Choroid plexus epithelial cell (primary cell): ENCODE measurements at regions not wholly inside any gene's neighbourhood (a gene's known extent, or its start where the extent isn't known, plus 50 kb on each side); places are given as distances from the start of the nearest gene placed in this dataset.

Experiments used
- DNase-seq: peaks from one replicate; pipeline ENCODE4 v3.0.0-alpha.2; 2010; ENCODE audit warnings: low read depth
- H3K4me3 ChIP-seq: 2 replicates; pipeline ENCODE4 v1.5.1; 2011; ENCODE audit warnings: low read depth, mild to moderate bottlenecking, control low read depth, low read length, moderate library complexity
- CTCF ChIP-seq: conservative IDR thresholded peaks from 2 replicates; pipeline ENCODE4 v1.5.1; 2011; ENCODE audit warnings: low read depth, mild to moderate bottlenecking, control low read depth, inconsistent platforms, low read length, moderate library complexity

GRCh38 chr3:30184091-30184810 lies 422.1 kb upstream of the TGFBR2 start:
- DNase-seq: no peak
- TF ChIP-seq CTCF: no peak
- H3K4me3 ChIP-seq: no peak overlapping the region

GRCh38 chr3:30185872-30186271 lies 420.5 kb upstream of the TGFBR2 start:
- no peak for DNase-seq
- no peak for TF ChIP-seq CTCF
- H3K4me3 ChIP-seq: no peak overlapping the region

GRCh38 chr3:30186741-30187219 lies 419.6 kb upstream of the TGFBR2 start:
- no peak overlapping the region for H3K4me3 ChIP-seq
- no peak for TF ChIP-seq CTCF
- DNase-seq: no peak

GRCh38 chr3:30187366-30187765 lies 419.0 kb upstream of the TGFBR2 start:
- TF ChIP-seq CTCF: no peak
- no peak for DNase-seq
- H3K4me3 ChIP-seq: no peak overlapping the region

- H3K4me3 ChIP-seq: no peak overlapping the region
- no peak for TF ChIP-seq CTCF
- no peak for DNase-seq
Observed at GRCh38 chr3:30188713-30189112, 417.7 kb upstream of the TGFBR2 start.

- DNase-seq: no peak
- H3K4me3 ChIP-seq: no peak overlapping the region
- TF ChIP-seq CTCF: no peak
Observed at GRCh38 chr3:30189900-30190299, 416.5 kb upstream of the TGFBR2 start.

- DNase-seq: no peak
- no peak overlapping the region for H3K4me3 ChIP-seq
- no peak for TF ChIP-seq CTCF
Observed at GRCh38 chr3:30193625-30194044, 412.8 kb upstream of the TGFBR2 start.
